ENCODE measurements at regions not wholly inside any gene's neighbourhood (a gene's known extent, or its start where the extent isn't known, plus 50 kb on each side); places are given as distances from the start of the nearest gene placed in this dataset.

DNA sequence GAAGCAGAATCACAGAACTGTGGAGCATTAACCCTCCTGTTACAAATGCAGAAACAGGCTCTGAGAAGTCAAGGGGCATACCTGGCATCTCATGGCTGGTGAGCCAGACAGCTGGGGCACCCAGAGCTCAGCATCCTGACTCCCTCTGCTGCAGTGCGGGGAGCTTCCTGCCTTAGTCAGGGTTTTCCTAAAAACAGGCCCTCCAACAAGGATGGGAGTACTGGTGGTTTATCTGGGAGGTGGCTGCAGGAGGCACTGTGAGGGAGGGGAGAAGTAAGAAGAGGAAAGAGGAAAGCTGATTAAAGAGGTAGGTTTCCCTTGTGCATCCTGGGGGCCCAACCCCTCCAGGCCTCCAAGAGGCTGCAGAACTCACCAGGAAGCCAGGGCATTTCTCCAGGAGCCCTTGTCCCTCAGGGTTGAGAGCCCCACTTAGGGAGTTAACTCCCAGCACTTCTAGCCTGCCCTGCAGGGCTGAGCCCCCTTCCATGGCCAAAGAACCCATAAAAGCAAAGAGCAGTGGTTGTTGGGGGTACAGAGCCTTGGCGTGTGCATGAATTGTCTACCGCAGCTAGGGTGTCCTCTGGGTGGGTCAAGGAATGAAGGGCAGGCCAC is 261.5 kb upstream of the RPL38 start:
- TF ChIP-seq ESRRA (IDR thresholded peaks at IDR 0.05; ENCODE audit: borderline replicate concordance, low read depth) (no peak), EP300 (IDR thresholded peaks at IDR 0.05; ENCODE audit: low read length) (no peak), MEIS2 (IDR thresholded peaks at IDR 0.05; ENCODE audit: partially characterized antibody) (no peak), YBX1 (IDR thresholded peaks at IDR 0.05) (no peak)
- TF ChIP-seq, protein P1, sequence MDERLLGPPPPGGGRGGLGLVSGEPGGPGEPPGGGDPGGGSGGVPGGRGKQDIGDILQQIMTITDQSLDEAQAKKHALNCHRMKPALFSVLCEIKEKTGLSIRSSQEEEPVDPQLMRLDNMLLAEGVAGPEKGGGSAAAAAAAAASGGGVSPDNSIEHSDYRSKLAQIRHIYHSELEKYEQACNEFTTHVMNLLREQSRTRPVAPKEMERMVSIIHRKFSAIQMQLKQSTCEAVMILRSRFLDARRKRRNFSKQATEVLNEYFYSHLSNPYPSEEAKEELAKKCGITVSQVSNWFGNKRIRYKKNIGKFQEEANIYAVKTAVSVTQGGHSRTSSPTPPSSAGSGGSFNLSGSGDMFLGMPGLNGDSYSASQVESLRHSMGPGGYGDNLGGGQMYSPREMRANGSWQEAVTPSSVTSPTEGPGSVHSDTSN (CRISPR knock-in tag; IDR thresholded peaks at IDR 0.05; ENCODE audit: low read depth) = no peak
- TF ChIP-seq, protein P1 (tag; conservative IDR thresholded peaks at IDR 0.05; ENCODE audit: low read depth) = no peak
- TF ChIP-seq, protein P2, sequence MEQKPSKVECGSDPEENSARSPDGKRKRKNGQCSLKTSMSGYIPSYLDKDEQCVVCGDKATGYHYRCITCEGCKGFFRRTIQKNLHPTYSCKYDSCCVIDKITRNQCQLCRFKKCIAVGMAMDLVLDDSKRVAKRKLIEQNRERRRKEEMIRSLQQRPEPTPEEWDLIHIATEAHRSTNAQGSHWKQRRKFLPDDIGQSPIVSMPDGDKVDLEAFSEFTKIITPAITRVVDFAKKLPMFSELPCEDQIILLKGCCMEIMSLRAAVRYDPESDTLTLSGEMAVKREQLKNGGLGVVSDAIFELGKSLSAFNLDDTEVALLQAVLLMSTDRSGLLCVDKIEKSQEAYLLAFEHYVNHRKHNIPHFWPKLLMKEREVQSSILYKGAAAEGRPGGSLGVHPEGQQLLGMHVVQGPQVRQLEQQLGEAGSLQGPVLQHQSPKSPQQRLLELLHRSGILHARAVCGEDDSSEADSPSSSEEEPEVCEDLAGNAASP (IDR thresholded peaks at IDR 0.05) = no peak
